Neutrophil (primary cell): ENCODE measurements at regions not wholly inside any gene's neighbourhood (a gene's known extent, or its start where the extent isn't known, plus 50 kb on each side); places are given as distances from the start of the nearest gene placed in this dataset.

Experiments
- H3K27ac ChIP-seq: fragments of 200-600 bp; sonication (generic); 2 replicates; pipeline ENCODE4 v1.5.1; 2016; ENCODE audit warnings: mild to moderate bottlenecking, moderate library complexity
- H3K27me3 ChIP-seq: fragments of 200-600 bp; sonication (generic); 2 replicates; pipeline ENCODE4 v1.6.0; 2016; ENCODE audit warnings: mild to moderate bottlenecking
- H3K36me3 ChIP-seq: fragments of 200-600 bp; sonication (generic); 2 replicates; pipeline ENCODE4 v1.5.1; 2017
- H3K4me1 ChIP-seq, 2 experiments: fragments of 200-600 bp in 1 of 2; sonication (generic) in 1 of 2; 1 replicate in 1 of 2; 2 replicates in 1 of 2; pipeline versions ENCODE4 v1.5.1 to v1.6.1; 2013 to 2016; ENCODE audit warnings: low read depth in 1 of 2, low read length in 1 of 2, mild to moderate bottlenecking in 1 of 2, moderate library complexity in 1 of 2; ENCODE audit not compliant: control insufficient read depth in 1 of 2, insufficient read depth in 1 of 2
- H3K4me3 ChIP-seq, 2 experiments: fragments of 200-600 bp in 1 of 2; sonication (generic) in 1 of 2; 1 replicate in 1 of 2; 2 replicates in 1 of 2; pipeline ENCODE4 v1.5.1; 2013 to 2016; ENCODE audit warnings: low read depth in 1 of 2, low read length in 1 of 2, mild to moderate bottlenecking in 1 of 2, moderate library complexity in 1 of 2
- H3K9me3 ChIP-seq: fragments of 200-600 bp; sonication (generic); 2 replicates; pipeline ENCODE4 v1.5.1; 2016
- CTCF ChIP-seq: fragments of 200-600 bp; sonication (generic); IDR thresholded peaks from 2 replicates; pipeline ENCODE4 v1.5.1; 2016; ENCODE audit warnings: antibody characterized with exemption

- no peaks in the 10 kb centered on the region for H3K36me3 ChIP-seq
- no peak for TF ChIP-seq CTCF
- H3K27ac ChIP-seq = no peak overlapping the region
- H3K4me3 ChIP-seq = no peak overlapping the region
- no peaks in the 10 kb centered on the region for H3K4me1 ChIP-seq
- H3K27me3 ChIP-seq = no peaks in the 10 kb centered on the region
- H3K9me3 ChIP-seq = no peaks in the 10 kb centered on the region
Measured at GRCh38 chr11:92819830-92820229, 149.6 kb upstream of the MTNR1B start.

- TF ChIP-seq CTCF = no peak
- H3K9me3 ChIP-seq = no peaks in the 10 kb centered on the region
- no peaks in the 10 kb centered on the region for H3K36me3 ChIP-seq
- H3K4me3 ChIP-seq = no peak overlapping the region
- no peaks in the 10 kb centered on the region for H3K4me1 ChIP-seq
- no peaks in the 10 kb centered on the region for H3K27me3 ChIP-seq
- H3K27ac ChIP-seq = no peak overlapping the region
Measured at GRCh38 chr11:92820860-92821259, 148.6 kb upstream of the MTNR1B start.

GRCh38 chr11:92822410-92822809, 147.0 kb upstream of the MTNR1B start:
- H3K9me3 ChIP-seq = no peaks in the 10 kb centered on the region

GRCh38 chr11:92826136-92826535, 143.3 kb upstream of the MTNR1B start:
- TF ChIP-seq CTCF = no peak
- Histone ChIP-seq H3K9me3 (no peaks in the 10 kb centered on the region), H3K27ac (no peak overlapping the region), H3K4me1 (no peaks in the 10 kb centered on the region), H3K27me3 (no peaks in the 10 kb centered on the region), H3K36me3 (no peaks in the 10 kb centered on the region), H3K4me3 (no peak overlapping the region)

More at GRCh38 chr11:92822410-92822809, 147.0 kb upstream of the MTNR1B start:
- no peak for TF ChIP-seq CTCF
- Histone ChIP-seq H3K4me3 (no peak overlapping the region), H3K27ac (no peak overlapping the region), H3K4me1 (no peaks in the 10 kb centered on the region), H3K27me3 (no peaks in the 10 kb centered on the region), H3K36me3 (no peaks in the 10 kb centered on the region)

GRCh38 chr11:92826603-92827002, 142.8 kb upstream of the MTNR1B start:
- H3K27ac ChIP-seq = no peak overlapping the region
- no peaks in the 10 kb centered on the region for H3K4me1 ChIP-seq
- no peaks in the 10 kb centered on the region for H3K9me3 ChIP-seq
- no peak for TF ChIP-seq CTCF
- no peaks in the 10 kb centered on the region for H3K36me3 ChIP-seq
- no peak overlapping the region for H3K4me3 ChIP-seq
- H3K27me3 ChIP-seq = no peaks in the 10 kb centered on the region

- H3K4me3 ChIP-seq = no peak overlapping the region
- TF ChIP-seq CTCF = no peak
- no peaks in the 10 kb centered on the region for H3K36me3 ChIP-seq
- no peaks in the 10 kb centered on the region for H3K4me1 ChIP-seq
- no peaks in the 10 kb centered on the region for H3K9me3 ChIP-seq
- H3K27ac ChIP-seq = no peak overlapping the region
- H3K27me3 ChIP-seq = no peaks in the 10 kb centered on the region
Measured at GRCh38 chr11:92827132-92827531, 142.3 kb upstream of the MTNR1B start.
